ENCODE measurements at regions not wholly inside any gene's neighbourhood (a gene's known extent, or its start where the extent isn't known, plus 50 kb on each side); places are given as distances from the start of the nearest gene placed in this dataset.

GRCh38 chr20:7003598-7003997 is 236.1 kb downstream of the BMP2 start:
- no peak overlapping the region for H3K9ac ChIP-seq (ENCODE audit: low read length)
- no peaks in the 10 kb centered on the region for H3K36me3 ChIP-seq (ENCODE audit: insufficient read depth, low read length)
- H3K27me3 ChIP-seq (ENCODE audit: control insufficient read depth in 1 of 2, insufficient read depth in 2 of 2, low read length in 2 of 2), result no peaks in the 10 kb centered on the region
- H3K27ac ChIP-seq (ENCODE audit: low read depth, low read length), result no peak overlapping the region
- no peak overlapping the region for H3K4me3 ChIP-seq (ENCODE audit: low read depth in 1 of 2, low read length in 2 of 2)
- H3K9me3 ChIP-seq (ENCODE audit: low read length), result no peaks in the 10 kb centered on the region
- no peaks in the 10 kb centered on the region for H3K4me1 ChIP-seq (ENCODE audit: insufficient read depth, low read length)

DNA sequence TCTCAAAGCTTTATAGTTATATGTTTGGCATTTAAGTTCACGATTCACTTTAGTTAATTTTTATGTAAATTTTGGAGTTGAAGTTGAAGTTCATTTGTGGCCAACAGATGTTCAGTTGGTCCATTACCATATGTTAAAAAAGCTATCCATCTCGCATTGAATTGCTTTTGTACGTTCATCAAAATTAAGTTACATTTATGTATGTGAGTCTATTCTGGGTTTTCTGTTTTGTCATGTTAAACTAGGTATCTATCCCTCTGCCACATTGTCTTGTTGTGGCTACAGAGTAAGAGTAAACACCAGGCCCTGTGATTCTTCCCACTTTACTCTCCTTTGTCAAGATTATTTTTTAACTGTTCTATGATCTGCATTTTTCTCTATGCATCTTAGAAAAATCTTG is 237.3 kb downstream of the BMP2 start:
- H3K4me1 ChIP-seq (ENCODE audit: insufficient read depth, low read length), result no peaks in the 10 kb centered on the region
- H3K9me3 ChIP-seq (ENCODE audit: low read length), result no peaks in the 10 kb centered on the region
- H3K36me3 ChIP-seq (ENCODE audit: insufficient read depth, low read length), result no peaks in the 10 kb centered on the region
- no peak overlapping the region for H3K4me3 ChIP-seq (ENCODE audit: low read depth in 1 of 2, low read length in 2 of 2)
- H3K9ac ChIP-seq (ENCODE audit: low read length), result no peak overlapping the region
- no peak overlapping the region for H3K27ac ChIP-seq (ENCODE audit: low read depth, low read length)
- H3K27me3 ChIP-seq (ENCODE audit: control insufficient read depth in 1 of 2, insufficient read depth in 2 of 2, low read length in 2 of 2), result no peaks in the 10 kb centered on the region

DNA sequence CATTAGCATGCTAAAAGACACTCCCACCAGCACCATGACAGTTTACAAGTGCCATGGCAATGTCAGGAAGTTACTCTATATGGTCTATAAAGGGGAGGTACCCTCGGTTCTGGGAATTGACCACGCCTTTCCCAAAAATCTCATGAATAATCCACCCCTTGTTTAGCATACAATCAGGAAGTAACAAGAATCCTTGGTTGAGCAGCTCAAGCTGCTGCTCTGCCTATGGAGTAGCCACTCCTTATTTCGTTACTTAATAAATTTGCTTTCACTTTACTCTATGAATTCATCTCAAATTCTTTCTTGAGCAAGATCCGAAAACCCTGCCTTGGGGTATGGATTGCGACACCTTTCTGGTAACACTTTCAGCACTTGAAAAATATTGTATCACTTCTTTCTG is 243.0 kb downstream of the BMP2 start:
- Histone ChIP-seq H3K36me3 (ENCODE audit: insufficient read depth, low read length) (no peaks in the 10 kb centered on the region), H3K9me3 (ENCODE audit: low read length) (no peaks in the 10 kb centered on the region), H3K27me3 (ENCODE audit: control insufficient read depth in 1 of 2, insufficient read depth in 2 of 2, low read length in 2 of 2) (no peaks in the 10 kb centered on the region), H3K9ac (ENCODE audit: low read length) (no peak overlapping the region), H3K4me3 (ENCODE audit: low read depth in 1 of 2, low read length in 2 of 2) (no peak overlapping the region), H3K4me1 (ENCODE audit: insufficient read depth, low read length) (no peaks in the 10 kb centered on the region), H3K27ac (ENCODE audit: low read depth, low read length) (no peak overlapping the region)

DNA sequence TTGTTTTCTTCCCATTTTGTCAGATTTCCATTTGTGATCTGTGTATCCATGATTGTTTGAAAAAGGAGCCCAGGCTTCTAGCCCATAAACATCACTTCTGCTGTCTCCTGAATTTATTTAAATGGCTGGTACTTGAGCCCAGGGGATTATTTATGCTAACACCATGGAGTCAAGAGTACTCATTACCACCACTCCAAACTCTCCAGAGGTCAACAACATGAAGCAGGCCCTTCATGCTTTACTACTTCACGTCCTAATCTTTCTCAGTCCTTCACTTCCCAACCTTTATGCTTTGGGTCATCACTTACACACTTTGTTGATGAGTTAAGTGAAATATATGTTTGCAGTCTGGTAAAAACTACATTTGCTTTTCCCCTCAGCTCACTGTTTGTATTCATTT is 247.8 kb downstream of the BMP2 start:
- H3K4me3 ChIP-seq (ENCODE audit: low read depth in 1 of 2, low read length in 2 of 2), result no peak overlapping the region
- no peak overlapping the region for H3K27ac ChIP-seq (ENCODE audit: low read depth, low read length)
- H3K27me3 ChIP-seq (ENCODE audit: control insufficient read depth in 1 of 2, insufficient read depth in 2 of 2, low read length in 2 of 2), result no peaks in the 10 kb centered on the region
- H3K36me3 ChIP-seq (ENCODE audit: insufficient read depth, low read length), result no peaks in the 10 kb centered on the region
- no peak overlapping the region for H3K9ac ChIP-seq (ENCODE audit: low read length)
- no peaks in the 10 kb centered on the region for H3K4me1 ChIP-seq (ENCODE audit: insufficient read depth, low read length)
- H3K9me3 ChIP-seq (ENCODE audit: low read length), result no peaks in the 10 kb centered on the region

GRCh38 chr20:7022597-7022996 is 255.1 kb downstream of the BMP2 start:
- Histone ChIP-seq H3K9me3 (ENCODE audit: low read length) (no peaks in the 10 kb centered on the region), H3K36me3 (ENCODE audit: insufficient read depth, low read length) (no peaks in the 10 kb centered on the region), H3K27me3 (ENCODE audit: control insufficient read depth in 1 of 2, insufficient read depth in 2 of 2, low read length in 2 of 2) (no peaks in the 10 kb centered on the region), H3K4me1 (ENCODE audit: insufficient read depth, low read length) (no peaks in the 10 kb centered on the region), H3K27ac (ENCODE audit: low read depth, low read length) (no peak overlapping the region), H3K9ac (ENCODE audit: low read length) (no peak overlapping the region), H3K4me3 (ENCODE audit: low read depth in 1 of 2, low read length in 2 of 2) (no peak overlapping the region)

GRCh38 chr20:7025635-7026034 is 258.1 kb downstream of the BMP2 start:
- Histone ChIP-seq H3K27ac (ENCODE audit: low read depth, low read length) (no peak overlapping the region), H3K27me3 (ENCODE audit: control insufficient read depth in 1 of 2, insufficient read depth in 2 of 2, low read length in 2 of 2) (no peaks in the 10 kb centered on the region), H3K4me3 (ENCODE audit: low read depth in 1 of 2, low read length in 2 of 2) (no peak overlapping the region), H3K4me1 (ENCODE audit: insufficient read depth, low read length) (no peaks in the 10 kb centered on the region), H3K9me3 (ENCODE audit: low read length) (no peaks in the 10 kb centered on the region), H3K36me3 (ENCODE audit: insufficient read depth, low read length) (no peaks in the 10 kb centered on the region), H3K9ac (ENCODE audit: low read length) (no peak overlapping the region)

DNA sequence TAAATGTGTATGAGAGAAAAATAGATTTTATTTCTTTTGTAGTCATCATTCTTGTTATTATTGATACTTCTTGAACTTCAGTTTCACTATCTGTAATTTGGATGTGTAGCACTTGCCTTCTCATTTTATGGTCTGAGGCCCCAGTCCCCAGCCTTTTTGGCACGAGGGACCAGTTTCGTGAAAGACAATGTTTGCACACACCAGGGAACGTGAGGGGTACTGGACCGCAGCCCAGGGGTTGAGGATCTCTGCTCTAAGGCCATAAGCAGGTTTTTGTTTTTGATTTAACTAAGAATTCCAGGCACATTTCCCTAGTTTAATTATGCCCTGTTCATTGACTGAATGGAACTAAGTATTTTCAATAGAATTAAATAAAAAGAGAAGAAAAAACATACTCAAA is 261.5 kb downstream of the BMP2 start:
- Histone ChIP-seq H3K36me3 (ENCODE audit: insufficient read depth, low read length) (no peaks in the 10 kb centered on the region), H3K9ac (ENCODE audit: low read length) (no peak overlapping the region), H3K4me3 (ENCODE audit: low read depth in 1 of 2, low read length in 2 of 2) (no peak overlapping the region), H3K27ac (ENCODE audit: low read depth, low read length) (no peak overlapping the region), H3K9me3 (ENCODE audit: low read length) (no peaks in the 10 kb centered on the region), H3K27me3 (ENCODE audit: control insufficient read depth in 1 of 2, insufficient read depth in 2 of 2, low read length in 2 of 2) (no peaks in the 10 kb centered on the region), H3K4me1 (ENCODE audit: insufficient read depth, low read length) (no peaks in the 10 kb centered on the region)

DNA sequence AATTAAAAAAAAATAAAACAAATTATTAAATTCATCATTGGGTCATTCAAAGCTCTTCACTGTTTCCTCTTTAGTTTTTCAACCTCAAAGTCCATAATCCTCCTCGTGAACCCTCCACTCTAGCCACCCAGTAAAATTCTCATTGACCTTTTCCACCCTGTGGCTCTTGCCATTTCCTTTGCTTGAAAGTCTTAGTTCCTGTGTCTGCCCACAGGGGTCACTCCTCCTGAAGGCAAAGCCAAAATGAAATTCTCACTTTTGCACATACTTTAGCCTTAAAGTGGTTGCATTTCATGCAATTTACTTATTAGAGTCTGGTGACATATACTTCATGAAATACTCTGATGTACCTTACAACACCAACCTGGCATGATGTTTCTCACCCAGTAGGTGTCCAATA is 263.7 kb downstream of the BMP2 start:
- no peaks in the 10 kb centered on the region for H3K4me1 ChIP-seq (ENCODE audit: insufficient read depth, low read length)
- no peak overlapping the region for H3K9ac ChIP-seq (ENCODE audit: low read length)
- no peaks in the 10 kb centered on the region for H3K9me3 ChIP-seq (ENCODE audit: low read length)
- H3K27me3 ChIP-seq (ENCODE audit: control insufficient read depth in 1 of 2, insufficient read depth in 2 of 2, low read length in 2 of 2), result no peaks in the 10 kb centered on the region
- no peak overlapping the region for H3K4me3 ChIP-seq (ENCODE audit: low read depth in 1 of 2, low read length in 2 of 2)
- no peak overlapping the region for H3K27ac ChIP-seq (ENCODE audit: low read depth, low read length)
- H3K36me3 ChIP-seq (ENCODE audit: insufficient read depth, low read length), result no peaks in the 10 kb centered on the region

DNA sequence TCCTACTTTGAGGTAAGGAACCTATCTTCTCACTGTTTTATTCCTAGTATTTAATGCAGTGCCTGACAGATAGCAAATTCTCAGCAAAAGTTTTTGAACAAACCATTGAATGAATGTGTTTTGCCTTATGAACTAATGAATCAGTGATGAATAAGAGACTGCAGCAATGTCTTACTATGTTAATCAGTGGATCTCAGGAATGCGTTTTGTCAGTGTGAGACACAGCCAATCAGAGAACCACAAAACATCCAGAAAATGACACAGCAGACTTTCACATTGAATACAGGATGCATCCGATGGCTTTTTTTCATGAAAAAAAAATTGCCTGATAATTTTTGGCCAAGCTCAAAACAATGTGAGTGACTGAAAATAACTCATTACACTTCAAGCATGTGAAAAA is 270.5 kb downstream of the BMP2 start:
- Histone ChIP-seq H3K9ac (ENCODE audit: low read length) (no peak overlapping the region), H3K27me3 (ENCODE audit: control insufficient read depth in 1 of 2, insufficient read depth in 2 of 2, low read length in 2 of 2) (no peaks in the 10 kb centered on the region), H3K4me3 (ENCODE audit: low read depth in 1 of 2, low read length in 2 of 2) (no peak overlapping the region), H3K27ac (ENCODE audit: low read depth, low read length) (no peak overlapping the region), H3K9me3 (ENCODE audit: low read length) (no peaks in the 10 kb centered on the region), H3K4me1 (ENCODE audit: insufficient read depth, low read length) (no peaks in the 10 kb centered on the region), H3K36me3 (ENCODE audit: insufficient read depth, low read length) (no peaks in the 10 kb centered on the region)

GRCh38 chr20:7057611-7058010 is 290.1 kb downstream of the BMP2 start:
- H3K9ac ChIP-seq (ENCODE audit: low read length), result no peak overlapping the region
- no peak overlapping the region for H3K27ac ChIP-seq (ENCODE audit: low read depth, low read length)
- H3K36me3 ChIP-seq (ENCODE audit: insufficient read depth, low read length), result no peaks in the 10 kb centered on the region
- H3K27me3 ChIP-seq (ENCODE audit: control insufficient read depth in 1 of 2, insufficient read depth in 2 of 2, low read length in 2 of 2), result no peaks in the 10 kb centered on the region
- H3K9me3 ChIP-seq (ENCODE audit: low read length), result no peaks in the 10 kb centered on the region
- no peaks in the 10 kb centered on the region for H3K4me1 ChIP-seq (ENCODE audit: insufficient read depth, low read length)
- no peak overlapping the region for H3K4me3 ChIP-seq (ENCODE audit: low read depth in 1 of 2, low read length in 2 of 2)

- H3K9me3 ChIP-seq (ENCODE audit: low read length), result no peaks in the 10 kb centered on the region
- H3K36me3 ChIP-seq (ENCODE audit: insufficient read depth, low read length), result no peaks in the 10 kb centered on the region
- no peak overlapping the region for H3K4me3 ChIP-seq (ENCODE audit: low read depth in 1 of 2, low read length in 2 of 2)
- H3K27me3 ChIP-seq (ENCODE audit: control insufficient read depth in 1 of 2, insufficient read depth in 2 of 2, low read length in 2 of 2), result no peaks in the 10 kb centered on the region
- H3K4me1 ChIP-seq (ENCODE audit: insufficient read depth, low read length), result no peaks in the 10 kb centered on the region
- no peak overlapping the region for H3K9ac ChIP-seq (ENCODE audit: low read length)
- H3K27ac ChIP-seq (ENCODE audit: low read depth, low read length), result no peak overlapping the region
Measured at GRCh38 chr20:7078804-7079203, 311.3 kb downstream of the BMP2 start.

DNA sequence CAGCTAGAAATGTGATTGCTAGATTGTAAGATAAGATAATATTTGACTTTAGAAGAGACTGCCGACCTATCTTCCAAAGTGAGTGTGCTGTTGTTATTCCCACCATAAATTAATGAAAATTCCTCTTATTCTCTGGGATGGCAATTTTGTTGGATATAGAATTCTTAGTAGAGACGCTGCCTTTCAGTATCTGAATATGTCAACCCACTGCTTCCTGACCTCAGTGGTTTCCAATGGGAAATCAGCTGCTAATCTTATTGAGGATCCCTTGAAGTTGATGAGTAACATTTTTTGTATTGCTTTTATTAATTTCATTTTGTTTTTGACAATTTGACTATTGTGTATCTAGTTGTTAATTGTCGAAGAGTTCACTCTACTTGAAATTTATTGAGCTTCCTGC is 313.0 kb downstream of the BMP2 start:
- Histone ChIP-seq H3K27ac (ENCODE audit: low read depth, low read length) (no peak overlapping the region), H3K9ac (ENCODE audit: low read length) (no peak overlapping the region), H3K9me3 (ENCODE audit: low read length) (no peaks in the 10 kb centered on the region), H3K36me3 (ENCODE audit: insufficient read depth, low read length) (no peaks in the 10 kb centered on the region), H3K27me3 (ENCODE audit: control insufficient read depth in 1 of 2, insufficient read depth in 2 of 2, low read length in 2 of 2) (no peaks in the 10 kb centered on the region), H3K4me3 (ENCODE audit: low read depth in 1 of 2, low read length in 2 of 2) (no peak overlapping the region), H3K4me1 (ENCODE audit: insufficient read depth, low read length) (no peaks in the 10 kb centered on the region)

Measured in muscle layer of colon (tissue), 2 donors.